SK-N-SH (cell line): ENCODE measurements at regions not wholly inside any gene's neighbourhood (a gene's known extent, or its start where the extent isn't known, plus 50 kb on each side); places are given as distances from the start of the nearest gene placed in this dataset.

Experiments used
- CHD2 ChIP-seq: fragments of 150-350 bp; IDR thresholded peaks from 2 replicates; pipeline ENCODE4 v1.6.1; 2018; ENCODE audit warnings: low read length; ENCODE audit not compliant: partially characterized antibody
- CTCF ChIP-seq: fragments of 200-600 bp; sonication (generic); IDR thresholded peaks from 2 replicates; pipeline ENCODE4 v1.6.1; 2017; ENCODE audit warnings: antibody characterized with exemption, mild to moderate bottlenecking, moderate library complexity
- EP300 ChIP-seq, 2 experiments: IDR thresholded peaks; 2 replicates each; pipeline versions ENCODE4 v1.4.0 to v1.6.1; 2012; ENCODE audit warnings: borderline replicate concordance in 1 of 2, low read depth in 1 of 2, low read length in 1 of 2
- FOXJ3 ChIP-seq: sonication (generic); formaldehyde crosslinking; IDR thresholded peaks from 2 replicates; pipeline ENCODE4 v1.5.1; 2020; ENCODE audit warnings: mild to moderate bottlenecking, missing genetic modification reagents
- FOXM1 ChIP-seq: IDR thresholded peaks from 2 replicates; pipeline ENCODE4 v1.4.0; 2012; ENCODE audit warnings: low read depth, mild to moderate bottlenecking
- POLR2AphosphoS5 ChIP-seq: IDR thresholded peaks from 2 replicates; pipeline ENCODE4 v1.6.1; 2012; ENCODE audit warnings: low read depth, low read length
- RAD21 ChIP-seq: IDR thresholded peaks from 2 replicates; pipeline ENCODE4 v1.6.1; 2012; ENCODE audit warnings: mild to moderate bottlenecking, low read length
- RCOR1 ChIP-seq: fragments of 150-350 bp; IDR thresholded peaks from 2 replicates; pipeline ENCODE4 v1.6.1; 2017; ENCODE audit warnings: antibody characterized with exemption, low read length
- REST ChIP-seq: IDR thresholded peaks from 2 replicates; pipeline ENCODE4 v1.6.1; 2012; ENCODE audit warnings: mild to moderate bottlenecking, low read depth, low read length, moderate library complexity
- RFX5 ChIP-seq: IDR thresholded peaks from 2 replicates; pipeline ENCODE4 v1.6.1; 2012; ENCODE audit warnings: mild to moderate bottlenecking, improper control_type of control experiment, low read length
- RXRA ChIP-seq: IDR thresholded peaks from 2 replicates; pipeline ENCODE4 v1.4.0; 2012; ENCODE audit warnings: low read depth, mild to moderate bottlenecking, borderline replicate concordance
- SIN3A ChIP-seq: IDR thresholded peaks from 2 replicates; pipeline ENCODE4 v1.6.1; 2012; ENCODE audit warnings: low read depth, mild to moderate bottlenecking, low read length, moderate library complexity, borderline replicate concordance
- TEAD4 ChIP-seq: IDR thresholded peaks from 2 replicates; pipeline ENCODE4 v1.4.0; 2012; ENCODE audit warnings: mild to moderate bottlenecking, borderline replicate concordance; ENCODE audit not compliant: insufficient read depth

GRCh38 chr17:70375813-70376770 is 206.8 kb downstream of the KCNJ2 start:
- no peak for TF ChIP-seq CTCF
- no peak for TF ChIP-seq RCOR1
- TF ChIP-seq REST = no peak
- TF ChIP-seq FOXJ3 = no peak
- no peak for TF ChIP-seq EP300 (IDR thresholded peaks at IDR 0.05; ENCODE audit: borderline replicate concordance in 1 of 2, low read depth in 1 of 2, low read length in 1 of 2)
- no peak for TF ChIP-seq TEAD4
- TF ChIP-seq CHD2 = no peak
- no peak for TF ChIP-seq SIN3A
- TF ChIP-seq POLR2AphosphoS5 = no peak
- no peak for TF ChIP-seq RAD21
- TF ChIP-seq RFX5 = no peak
- TF ChIP-seq RXRA = no peak
- TF ChIP-seq FOXM1 = no peak
